H1 (cell line): ENCODE measurements at regions not wholly inside any gene's neighbourhood (a gene's known extent, or its start where the extent isn't known, plus 50 kb on each side); places are given as distances from the start of the nearest gene placed in this dataset.

ENCODE experiments used
- E2F6 ChIP-seq: IDR thresholded peaks from 2 replicates; pipeline ENCODE4 v1.6.1; 2012; ENCODE audit warnings: inconsistent platforms

GRCh38 chr17:69809331-69809730 is 265.7 kb upstream of the KCNJ16 start (continued):
- no peak for TF ChIP-seq E2F6
